GM12872 (cell line): ENCODE measurements at regions not wholly inside any gene's neighbourhood (a gene's known extent, or its start where the extent isn't known, plus 50 kb on each side); places are given as distances from the start of the nearest gene placed in this dataset.

Experiments
- TF ChIP-seq, protein P1 (sequence below): IDR thresholded peaks from 3 replicates; pipeline ENCODE4 v1.5.1; 2011; ENCODE audit warnings: low read depth, mild to moderate bottlenecking, low read length, moderate library complexity; ENCODE audit not compliant: insufficient read depth

DNA sequence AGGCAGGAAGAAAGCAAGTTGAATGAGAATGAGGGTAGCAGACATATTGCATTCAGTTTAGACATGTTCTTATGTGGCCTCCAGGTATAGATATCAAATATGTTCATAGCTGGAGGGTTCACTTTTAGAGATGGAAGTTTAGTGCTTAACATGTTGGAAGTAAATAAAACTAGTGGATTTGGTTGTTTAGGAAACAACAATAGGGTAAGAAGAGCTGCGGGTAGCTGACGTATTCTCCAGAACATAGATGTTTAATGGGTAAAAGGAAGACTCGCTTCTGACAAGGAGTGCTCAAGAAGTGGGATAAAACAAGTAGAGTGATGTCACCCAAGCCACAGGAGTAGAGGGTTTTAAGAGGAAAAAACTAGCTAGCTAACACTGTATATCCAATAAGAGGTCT, 128.4 kb upstream of the COL21A1 start:
- TF ChIP-seq, protein P1, sequence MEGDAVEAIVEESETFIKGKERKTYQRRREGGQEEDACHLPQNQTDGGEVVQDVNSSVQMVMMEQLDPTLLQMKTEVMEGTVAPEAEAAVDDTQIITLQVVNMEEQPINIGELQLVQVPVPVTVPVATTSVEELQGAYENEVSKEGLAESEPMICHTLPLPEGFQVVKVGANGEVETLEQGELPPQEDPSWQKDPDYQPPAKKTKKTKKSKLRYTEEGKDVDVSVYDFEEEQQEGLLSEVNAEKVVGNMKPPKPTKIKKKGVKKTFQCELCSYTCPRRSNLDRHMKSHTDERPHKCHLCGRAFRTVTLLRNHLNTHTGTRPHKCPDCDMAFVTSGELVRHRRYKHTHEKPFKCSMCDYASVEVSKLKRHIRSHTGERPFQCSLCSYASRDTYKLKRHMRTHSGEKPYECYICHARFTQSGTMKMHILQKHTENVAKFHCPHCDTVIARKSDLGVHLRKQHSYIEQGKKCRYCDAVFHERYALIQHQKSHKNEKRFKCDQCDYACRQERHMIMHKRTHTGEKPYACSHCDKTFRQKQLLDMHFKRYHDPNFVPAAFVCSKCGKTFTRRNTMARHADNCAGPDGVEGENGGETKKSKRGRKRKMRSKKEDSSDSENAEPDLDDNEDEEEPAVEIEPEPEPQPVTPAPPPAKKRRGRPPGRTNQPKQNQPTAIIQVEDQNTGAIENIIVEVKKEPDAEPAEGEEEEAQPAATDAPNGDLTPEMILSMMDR = no peak

DNA sequence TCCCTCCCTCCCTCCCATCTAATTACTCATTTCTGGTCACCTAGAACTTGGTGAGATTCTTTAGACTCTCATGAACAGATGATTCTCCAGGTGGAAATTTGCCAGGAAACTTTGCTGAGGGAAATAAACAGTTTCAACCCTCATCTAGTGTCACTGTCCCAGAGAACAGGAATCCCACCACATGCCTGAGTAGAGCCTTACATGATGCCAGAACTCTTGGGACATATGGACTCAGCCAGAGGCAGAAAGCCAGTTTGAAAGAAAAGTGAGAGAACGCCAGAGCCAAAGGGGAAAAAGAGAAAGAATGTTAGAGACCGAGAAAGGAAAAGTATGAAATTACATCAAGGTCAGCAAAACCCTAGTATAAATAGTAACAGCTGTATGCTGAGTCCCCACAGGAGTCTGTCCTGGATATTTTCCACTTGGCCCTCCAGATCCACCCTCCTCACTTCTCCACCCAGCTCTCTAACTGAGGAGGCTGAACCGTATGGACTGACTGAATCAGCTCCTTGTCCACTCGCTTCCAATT, 127.5 kb upstream of the COL21A1 start:
- TF ChIP-seq, protein P1 = no peak

DNA sequence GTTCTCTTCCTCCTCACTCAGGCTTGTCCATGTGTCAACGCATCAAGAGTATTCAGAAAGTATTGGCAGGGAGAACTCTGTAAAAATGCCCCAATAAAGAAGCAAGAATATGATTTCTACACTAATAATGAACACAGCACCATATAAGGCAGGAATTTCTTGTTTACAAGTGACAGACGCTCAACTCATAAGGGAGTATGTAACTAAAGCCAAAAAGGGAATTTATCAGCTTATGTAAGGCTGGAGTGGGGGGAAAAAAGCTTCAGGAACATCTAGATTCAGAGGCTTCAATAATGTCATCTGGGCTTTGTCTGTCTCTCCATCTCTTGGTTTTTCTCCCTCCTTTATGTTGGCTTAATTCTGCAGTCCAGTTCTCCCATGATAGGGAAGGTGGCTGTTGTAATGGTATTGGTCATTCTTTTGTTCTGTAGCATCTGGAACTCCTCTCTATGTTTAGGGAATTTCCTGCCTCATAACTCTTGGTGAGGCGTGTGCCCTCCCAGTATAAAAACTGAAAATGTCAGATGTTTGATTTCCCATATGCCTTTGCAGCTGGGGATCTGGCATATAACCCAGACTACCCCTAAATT, 125.1 kb upstream of the COL21A1 start:
- TF ChIP-seq, protein P1 = no peak

DNA sequence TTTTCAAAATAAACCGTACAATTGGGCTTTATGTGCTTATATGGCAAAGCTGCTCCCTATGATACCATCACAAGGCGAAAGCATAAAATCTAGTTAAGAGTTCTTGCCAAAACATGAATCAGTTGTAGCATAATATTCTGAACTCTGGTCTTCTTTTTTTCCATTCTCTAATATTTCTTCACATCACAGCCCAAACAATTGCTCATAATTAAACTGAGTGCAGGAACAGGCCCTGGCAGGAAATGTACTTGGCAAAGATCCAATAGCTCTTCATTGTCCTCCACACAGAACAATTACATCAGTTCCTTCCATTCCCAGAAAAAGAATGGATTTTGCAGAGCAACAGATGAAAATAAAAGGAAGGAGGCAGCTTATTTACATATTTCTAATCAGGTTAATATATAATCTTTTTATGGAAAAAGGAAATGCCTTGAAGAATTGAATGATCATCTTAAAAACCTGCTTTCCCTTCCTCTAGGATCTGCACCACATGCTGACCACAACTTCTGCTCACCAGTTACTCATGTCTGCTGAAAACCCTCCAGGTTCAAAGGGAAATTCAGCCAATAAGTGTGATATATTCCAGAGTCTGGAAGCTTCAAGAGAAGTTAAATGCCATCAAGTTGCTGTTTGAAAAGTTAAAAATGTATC, 123.3 kb upstream of the COL21A1 start:
- TF ChIP-seq, protein P1 = no peak

DNA sequence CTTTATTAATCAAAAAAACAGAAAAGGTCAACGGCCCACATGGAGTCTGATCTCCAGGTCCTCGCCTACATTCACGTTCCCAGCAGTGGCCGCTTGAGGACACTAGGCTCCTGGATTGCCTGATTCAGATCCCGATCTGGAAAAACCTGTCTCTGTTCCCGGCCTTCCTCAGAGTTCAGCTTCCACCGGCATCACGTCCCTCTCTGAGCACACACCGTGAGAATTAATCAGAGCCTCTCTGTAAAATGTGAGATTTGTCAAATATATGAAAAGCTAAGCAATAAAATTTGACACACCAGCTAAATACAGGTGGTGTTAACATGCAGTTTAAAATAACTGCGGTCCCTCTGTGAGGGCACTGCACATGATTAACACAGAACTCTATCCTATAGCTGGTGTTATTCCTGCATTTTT, 122.8 kb upstream of the COL21A1 start:
- TF ChIP-seq, protein P1 = no peak

DNA sequence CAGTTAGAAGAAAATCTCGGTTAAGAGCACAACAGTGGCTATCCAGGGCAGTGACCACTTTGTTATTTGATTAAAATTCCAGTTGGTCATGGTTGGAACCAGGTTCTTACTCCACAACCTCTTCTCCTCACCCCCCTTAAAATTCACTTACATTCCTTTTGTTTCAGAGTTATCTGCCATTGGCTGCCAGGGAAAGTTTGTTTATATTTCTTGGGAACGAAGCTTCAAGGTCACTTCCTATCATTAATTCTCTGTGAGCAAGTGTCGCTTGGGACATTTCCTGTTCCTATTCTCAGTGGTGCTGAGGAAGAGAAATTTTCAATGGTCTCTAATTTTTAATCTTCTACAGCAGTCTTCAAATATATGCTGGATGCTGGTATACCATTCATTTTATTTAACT, 121.1 kb upstream of the COL21A1 start:
- TF ChIP-seq, protein P1 = no peak

DNA sequence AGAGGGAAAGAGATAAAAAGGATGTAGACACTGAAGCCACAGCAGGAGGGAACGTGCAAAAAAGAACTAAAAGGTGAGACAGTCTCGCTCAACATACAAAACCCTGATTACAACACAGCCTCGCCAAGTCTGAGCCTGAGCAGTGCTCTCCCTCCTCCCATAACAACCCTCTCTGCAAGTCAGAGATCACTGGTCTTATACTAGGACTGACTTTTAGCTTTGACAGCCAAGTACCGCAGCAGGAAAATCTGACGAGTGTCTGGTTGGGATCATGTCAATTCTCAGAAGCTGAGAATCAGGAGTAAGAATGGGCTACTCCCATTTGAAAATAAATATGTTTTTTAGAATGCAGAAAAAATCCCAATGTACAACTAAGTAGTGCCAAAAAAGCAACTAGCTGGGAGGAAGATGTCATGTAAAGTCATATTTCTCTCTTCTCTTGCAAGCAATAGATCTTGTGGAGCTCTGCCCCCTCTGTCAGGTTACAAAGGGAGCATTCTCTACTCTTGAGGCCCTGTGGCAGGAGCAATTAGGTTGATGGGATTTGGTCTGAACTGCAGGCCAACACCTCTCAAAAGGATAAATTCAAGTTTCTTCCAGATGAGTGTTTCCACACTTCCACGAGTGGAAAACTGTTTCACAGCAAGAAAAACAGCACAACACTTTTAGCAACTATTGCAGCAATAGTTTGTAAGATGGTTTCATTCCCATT, 118.9 kb upstream of the COL21A1 start:
- TF ChIP-seq, protein P1 = no peak
